GM21526 (cell line): ENCODE measurements at regions not wholly inside any gene's neighbourhood (a gene's known extent, or its start where the extent isn't known, plus 50 kb on each side); places are given as distances from the start of the nearest gene placed in this dataset.

ENCODE experiments used
- ATAC-seq: cut with Tn5 transposase; IDR thresholded peaks from one replicate; pipeline ENCODE4 v1.9.1; 2021; ENCODE audit warnings: moderate library complexity; ENCODE audit not compliant: unreplicated experiment, low FRiP score

GRCh38 chr13:107713314-107713713, 502.0 kb downstream of the LIG4 start:
- ATAC-seq, result no peak

GRCh38 chr13:107712145-107712860, 503.0 kb downstream of the LIG4 start:
- ATAC-seq, result no peak

GRCh38 chr13:107690181-107690580, 525.2 kb downstream of the LIG4 start:
- no peak for ATAC-seq

- no peak for ATAC-seq
These were observed 529.5 kb downstream of the LIG4 start for GRCh38 chr13:107685876-107686275.

- ATAC-seq, result no peak
These were observed 533.7 kb downstream of the LIG4 start for GRCh38 chr13:107681600-107681999.

- ATAC-seq, result no peak
These were observed 535.2 kb downstream of the LIG4 start for GRCh38 chr13:107680115-107680514.

- ATAC-seq, result no peak
These were observed 537.2 kb downstream of the LIG4 start for GRCh38 chr13:107678075-107678689.

- no peak for ATAC-seq
These were observed 539.3 kb downstream of the LIG4 start for GRCh38 chr13:107675847-107676550.

- ATAC-seq, result no peak
These were observed 545.8 kb downstream of the LIG4 start for GRCh38 chr13:107669391-107669993.

- no peak for ATAC-seq
These were observed 549.3 kb downstream of the LIG4 start for GRCh38 chr13:107665926-107666458.

GRCh38 chr13:107650081-107650701, 565.1 kb downstream of the LIG4 start:
- peak; percentile 81 for ATAC-seq

GRCh38 chr13:107649079-107649478, 566.3 kb downstream of the LIG4 start:
- ATAC-seq, result no peak

- no peak for ATAC-seq
These were observed 571.2 kb downstream of the LIG4 start for GRCh38 chr13:107644136-107644535.

- ATAC-seq, result no peak
These were observed 571.7 kb downstream of the LIG4 start for GRCh38 chr13:107643615-107644014.

- ATAC-seq, result no peak
These were observed 572.5 kb downstream of the LIG4 start for GRCh38 chr13:107642831-107643230.

GRCh38 chr13:107641574-107641973, 573.8 kb downstream of the LIG4 start:
- ATAC-seq, result no peak

GRCh38 chr13:107625648-107626047, 589.7 kb downstream of the LIG4 start:
- ATAC-seq, result no peak

GRCh38 chr13:107617527-107617926, 597.8 kb downstream of the LIG4 start:
- no peak for ATAC-seq

- ATAC-seq, result no peak
These were observed 603.0 kb downstream of the LIG4 start for GRCh38 chr13:107612376-107612775.

- no peak for ATAC-seq
These were observed 606.6 kb downstream of the LIG4 start for GRCh38 chr13:107608736-107609135.

GRCh38 chr13:107600971-107601370, 614.4 kb downstream of the LIG4 start:
- ATAC-seq, result no peak
